Naive thymus-derived CD8-positive, alpha-beta T cell (primary cell): ENCODE measurements at regions not wholly inside any gene's neighbourhood (a gene's known extent, or its start where the extent isn't known, plus 50 kb on each side); places are given as distances from the start of the nearest gene placed in this dataset.

Experiments used
- ATAC-seq, 2 donors: fragments of 150-1000 bp; cut with Tn5 transposase in 1 of 2; sonication (Bioruptor Pico), chemical (Tn5 transposase) in 1 of 2; 1 replicate in 1 of 2; 2 replicates in 1 of 2; pipeline ENCODE4 v1.10.0; 2021; ENCODE audit warnings: mild to moderate bottlenecking in 2 of 2, moderate library complexity in 2 of 2
- POLR2A ChIA-PET: fragments of 350-600 bp; sonication (Branson Sonifier 250); formaldehyde crosslinking; loops from one replicate; lab custom pipeline; 2021; ENCODE audit warnings: antibody characterized with exemption; lab: Charles Lee
- DNase-seq, 10 donors: peaks; one replicate each; pipeline versions ENCODE4 v3.0.0 to v3.0.0-alpha.2; 2020 to 2022
- H3K27ac Mint-ChIP-seq, 10 donors: one replicate each; pipeline ENCODE4 v1.8.0; 2020 to 2022; ENCODE audit warnings: mild to moderate bottlenecking in 10 of 10, mixed read lengths in 10 of 10, moderate library complexity in 4 of 10, inconsistent platforms in 1 of 10
- H3K27me3 Mint-ChIP-seq, 5 donors: one replicate each; pipeline ENCODE4 v1.8.0; 2021 to 2022; ENCODE audit warnings: mixed read lengths in 5 of 5
- H3K36me3 Mint-ChIP-seq, 3 donors: one replicate each; pipeline ENCODE4 v1.8.0; 2020 to 2022; ENCODE audit warnings: mixed read lengths in 3 of 3, mild to moderate bottlenecking in 2 of 3, inconsistent platforms in 1 of 3
- H3K4me1 Mint-ChIP-seq, 4 donors: one replicate each; pipeline ENCODE4 v1.8.0; 2021 to 2022; ENCODE audit warnings: mixed read lengths in 4 of 4
- H3K4me3 Mint-ChIP-seq, 10 donors: one replicate each; pipeline ENCODE4 v1.8.0; 2020 to 2022; ENCODE audit warnings: mild to moderate bottlenecking in 10 of 10, mixed read lengths in 10 of 10, moderate library complexity in 6 of 10, inconsistent platforms in 1 of 10
- H3K9me3 Mint-ChIP-seq, 9 donors: one replicate each; pipeline ENCODE4 v1.8.0; 2020 to 2022; ENCODE audit warnings: mixed read lengths in 9 of 9, mild to moderate bottlenecking in 3 of 9, inconsistent platforms in 1 of 9, moderate library complexity in 1 of 9

GRCh38 chr7:47221826-47222225, 360.1 kb downstream of the TNS3 start:
- Mint-ChIP-seq H3K4me1 (peaks cover 0 to 8% (median 0%) of the 10 kb centered on the region in 4 donors), H3K27ac (no peak overlapping the region), H3K27me3 (peaks cover 0 to 27% (median 2%) of the 10 kb centered on the region in 5 donors), H3K4me3 (no peak overlapping the region), H3K9me3 (peaks cover 0 to 4% (median 0%) of the 10 kb centered on the region in 9 donors), H3K36me3 (no peaks in the 10 kb centered on the region)
- ATAC-seq (no peak), DNase-seq (no peak)
- POLR2A ChIA-PET, result no interaction called here

- H3K27ac Mint-ChIP-seq, result no peak overlapping the region
- H3K36me3 Mint-ChIP-seq, result no peaks in the 10 kb centered on the region
- no peaks in the 10 kb centered on the region for H3K9me3 Mint-ChIP-seq
- H3K27me3 Mint-ChIP-seq, result peaks cover 2 to 32% (median 3%) of the 10 kb centered on the region in 5 donors
- no peaks in the 10 kb centered on the region for H3K4me1 Mint-ChIP-seq
- DNase-seq (no peak), ATAC-seq (no peak)
- POLR2A ChIA-PET, result no interaction called here
- H3K4me3 Mint-ChIP-seq, result no peak overlapping the region
Measured at GRCh38 chr7:47218378-47219176, 363.3 kb downstream of the TNS3 start.

- POLR2A ChIA-PET, result no interaction called here
- DNase-seq (no peak), ATAC-seq (no peak)
- no peaks in the 10 kb centered on the region for H3K4me1 Mint-ChIP-seq
- peaks cover 0 to 3% (median 0%) of the 10 kb centered on the region in 9 donors for H3K9me3 Mint-ChIP-seq
- H3K27me3 Mint-ChIP-seq, result peaks cover 2 to 38% (median 4%) of the 10 kb centered on the region in 5 donors
- no peaks in the 10 kb centered on the region for H3K36me3 Mint-ChIP-seq
- H3K27ac Mint-ChIP-seq, result no peak overlapping the region
- no peak overlapping the region for H3K4me3 Mint-ChIP-seq
Measured at GRCh38 chr7:47217570-47218360, 364.1 kb downstream of the TNS3 start.

GRCh38 chr7:47217086-47217485, 364.8 kb downstream of the TNS3 start:
- H3K4me1 Mint-ChIP-seq, result no peaks in the 10 kb centered on the region
- H3K27ac Mint-ChIP-seq, result no peak overlapping the region
- DNase-seq (no peak), ATAC-seq (no peak)
- peaks cover 2 to 44% (median 5%) of the 10 kb centered on the region in 5 donors for H3K27me3 Mint-ChIP-seq
- POLR2A ChIA-PET, result no interaction called here
- H3K4me3 Mint-ChIP-seq, result no peak overlapping the region
- peaks cover 0 to 3% (median 0%) of the 10 kb centered on the region in 9 donors for H3K9me3 Mint-ChIP-seq
- H3K36me3 Mint-ChIP-seq, result no peaks in the 10 kb centered on the region

GRCh38 chr7:47216439-47216838, 365.5 kb downstream of the TNS3 start:
- DNase-seq, result no peak
- ATAC-seq, result no peak
- Mint-ChIP-seq H3K36me3 (no peaks in the 10 kb centered on the region), H3K27me3 (peaks cover 2 to 44% (median 5%) of the 10 kb centered on the region in 5 donors), H3K4me3 (no peak overlapping the region), H3K4me1 (no peaks in the 10 kb centered on the region), H3K27ac (no peak overlapping the region), H3K9me3 (peaks cover 0 to 3% (median 0%) of the 10 kb centered on the region in 9 donors)
- POLR2A ChIA-PET, result no interaction called here

- no peak for DNase-seq
- no peak overlapping the region for H3K4me3 Mint-ChIP-seq
- H3K27me3 Mint-ChIP-seq, result peaks cover 2 to 44% (median 6%) of the 10 kb centered on the region in 5 donors
- H3K27ac Mint-ChIP-seq, result no peak overlapping the region
- H3K9me3 Mint-ChIP-seq, result peaks cover 0 to 3% (median 0%) of the 10 kb centered on the region in 9 donors
- no peaks in the 10 kb centered on the region for H3K36me3 Mint-ChIP-seq
- POLR2A ChIA-PET, result no interaction called here
- H3K4me1 Mint-ChIP-seq, result no peaks in the 10 kb centered on the region
- ATAC-seq, result no peak
Measured at GRCh38 chr7:47215640-47216039, 366.3 kb downstream of the TNS3 start.

- Mint-ChIP-seq H3K27ac (no peak overlapping the region), H3K4me1 (no peaks in the 10 kb centered on the region), H3K36me3 (no peaks in the 10 kb centered on the region), H3K4me3 (no peak overlapping the region), H3K9me3 (peaks cover 0 to 3% (median 0%) of the 10 kb centered on the region in 9 donors), H3K27me3 (peaks cover 2 to 44% (median 9%) of the 10 kb centered on the region in 5 donors)
- POLR2A ChIA-PET, result no interaction called here
- no peak for ATAC-seq
- no peak for DNase-seq
Measured at GRCh38 chr7:47215049-47215448, 366.9 kb downstream of the TNS3 start.

GRCh38 chr7:47213276-47213675, 368.6 kb downstream of the TNS3 start:
- ATAC-seq (no peak), DNase-seq (no peak)
- POLR2A ChIA-PET, result no interaction called here
- no peak overlapping the region for H3K4me3 Mint-ChIP-seq
- peaks cover 0 to 3% (median 0%) of the 10 kb centered on the region in 9 donors for H3K9me3 Mint-ChIP-seq
- H3K27ac Mint-ChIP-seq, result no peak overlapping the region
- peaks cover 0 to 40% (median 11%) of the 10 kb centered on the region in 5 donors for H3K27me3 Mint-ChIP-seq
- H3K36me3 Mint-ChIP-seq, result no peaks in the 10 kb centered on the region
- H3K4me1 Mint-ChIP-seq, result no peaks in the 10 kb centered on the region

GRCh38 chr7:47211519-47211973, 370.4 kb downstream of the TNS3 start:
- peaks cover 0 to 3% (median 0%) of the 10 kb centered on the region in 9 donors for H3K9me3 Mint-ChIP-seq
- H3K27me3 Mint-ChIP-seq, result peaks cover 0 to 28% (median 10%) of the 10 kb centered on the region in 5 donors
- ATAC-seq, result no peak
- H3K36me3 Mint-ChIP-seq, result no peaks in the 10 kb centered on the region
- POLR2A ChIA-PET, result no interaction called here
- H3K4me3 Mint-ChIP-seq, result no peak overlapping the region
- H3K27ac Mint-ChIP-seq, result no peak overlapping the region
- no peaks in the 10 kb centered on the region for H3K4me1 Mint-ChIP-seq
- no peak for DNase-seq

GRCh38 chr7:47210281-47210854, 371.5 kb downstream of the TNS3 start:
- Mint-ChIP-seq H3K36me3 (no peaks in the 10 kb centered on the region), H3K4me1 (no peaks in the 10 kb centered on the region), H3K27me3 (peaks cover 0 to 26% (median 9%) of the 10 kb centered on the region in 5 donors), H3K9me3 (peaks cover 0 to 3% (median 0%) of the 10 kb centered on the region in 9 donors), H3K4me3 (no peak overlapping the region), H3K27ac (no peak overlapping the region)
- ATAC-seq (no peak), DNase-seq (no peak)
- POLR2A ChIA-PET, result no interaction called here

- POLR2A ChIA-PET, result no interaction called here
- H3K4me3 Mint-ChIP-seq, result no peak overlapping the region
- H3K27ac Mint-ChIP-seq, result no peak overlapping the region
- peaks cover 0 to 22% (median 10%) of the 10 kb centered on the region in 5 donors for H3K27me3 Mint-ChIP-seq
- H3K4me1 Mint-ChIP-seq, result no peaks in the 10 kb centered on the region
- H3K36me3 Mint-ChIP-seq, result no peaks in the 10 kb centered on the region
- DNase-seq, result no peak
- ATAC-seq, result no peak
- H3K9me3 Mint-ChIP-seq, result no peaks in the 10 kb centered on the region
Measured at GRCh38 chr7:47207956-47208355, 374.0 kb downstream of the TNS3 start.

GRCh38 chr7:47204709-47205108, 377.2 kb downstream of the TNS3 start:
- Mint-ChIP-seq H3K36me3 (no peaks in the 10 kb centered on the region), H3K27me3 (peaks cover 1 to 28% (median 7%) of the 10 kb centered on the region in 5 donors), H3K27ac (no peak overlapping the region), H3K4me1 (no peaks in the 10 kb centered on the region), H3K9me3 (no peaks in the 10 kb centered on the region), H3K4me3 (no peak overlapping the region)
- no peak for DNase-seq
- POLR2A ChIA-PET, result no interaction called here
- ATAC-seq, result no peak
